ENCODE measurements at regions not wholly inside any gene's neighbourhood (a gene's known extent, or its start where the extent isn't known, plus 50 kb on each side); places are given as distances from the start of the nearest gene placed in this dataset.

DNA sequence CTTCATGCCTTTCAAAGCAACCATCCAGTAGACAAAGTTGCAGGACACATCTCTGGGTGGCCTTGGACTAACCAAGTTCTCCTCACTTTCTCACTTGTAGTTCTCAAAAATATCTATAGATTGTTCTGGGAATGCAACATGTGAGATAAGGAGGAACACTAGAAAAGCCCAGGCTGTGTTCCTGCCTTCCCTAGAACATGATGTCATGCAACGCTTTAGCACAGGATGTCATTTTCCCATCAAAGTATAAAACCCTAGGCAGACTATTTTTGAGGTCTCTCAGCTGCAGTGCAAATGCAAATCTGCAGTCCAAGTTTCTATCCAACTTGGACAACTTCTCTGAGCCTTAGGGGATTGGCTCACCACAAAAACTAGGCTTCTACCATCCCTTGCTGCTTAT is 78.8 kb upstream of the PCDH7 start:
- H3K27me3 ChIP-seq, result no peaks in the 10 kb centered on the region
- H3K4me1 ChIP-seq, result no peaks in the 10 kb centered on the region
- H3K36me3 ChIP-seq, result no peaks in the 10 kb centered on the region
- no peak overlapping the region for H3K27ac ChIP-seq
- no peaks in the 10 kb centered on the region for H3K9me3 ChIP-seq
- no peak for TF ChIP-seq POLR2A (IDR thresholded peaks at IDR 0.05)
- TF ChIP-seq POLR2AphosphoS5 (IDR thresholded peaks at IDR 0.05), result no peak
- TF ChIP-seq EP300 (IDR thresholded peaks at IDR 0.05), result no peak
- TF ChIP-seq, protein P1, sequence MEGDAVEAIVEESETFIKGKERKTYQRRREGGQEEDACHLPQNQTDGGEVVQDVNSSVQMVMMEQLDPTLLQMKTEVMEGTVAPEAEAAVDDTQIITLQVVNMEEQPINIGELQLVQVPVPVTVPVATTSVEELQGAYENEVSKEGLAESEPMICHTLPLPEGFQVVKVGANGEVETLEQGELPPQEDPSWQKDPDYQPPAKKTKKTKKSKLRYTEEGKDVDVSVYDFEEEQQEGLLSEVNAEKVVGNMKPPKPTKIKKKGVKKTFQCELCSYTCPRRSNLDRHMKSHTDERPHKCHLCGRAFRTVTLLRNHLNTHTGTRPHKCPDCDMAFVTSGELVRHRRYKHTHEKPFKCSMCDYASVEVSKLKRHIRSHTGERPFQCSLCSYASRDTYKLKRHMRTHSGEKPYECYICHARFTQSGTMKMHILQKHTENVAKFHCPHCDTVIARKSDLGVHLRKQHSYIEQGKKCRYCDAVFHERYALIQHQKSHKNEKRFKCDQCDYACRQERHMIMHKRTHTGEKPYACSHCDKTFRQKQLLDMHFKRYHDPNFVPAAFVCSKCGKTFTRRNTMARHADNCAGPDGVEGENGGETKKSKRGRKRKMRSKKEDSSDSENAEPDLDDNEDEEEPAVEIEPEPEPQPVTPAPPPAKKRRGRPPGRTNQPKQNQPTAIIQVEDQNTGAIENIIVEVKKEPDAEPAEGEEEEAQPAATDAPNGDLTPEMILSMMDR (IDR thresholded peaks at IDR 0.05), result no peak
- DNase-seq (ENCODE audit: low spot score in 2 of 2), result no peak
- no peak overlapping the region for H3K4me3 ChIP-seq
- WGBS, result 27% methylated on average over 1 of the region's 1 CpG

DNA sequence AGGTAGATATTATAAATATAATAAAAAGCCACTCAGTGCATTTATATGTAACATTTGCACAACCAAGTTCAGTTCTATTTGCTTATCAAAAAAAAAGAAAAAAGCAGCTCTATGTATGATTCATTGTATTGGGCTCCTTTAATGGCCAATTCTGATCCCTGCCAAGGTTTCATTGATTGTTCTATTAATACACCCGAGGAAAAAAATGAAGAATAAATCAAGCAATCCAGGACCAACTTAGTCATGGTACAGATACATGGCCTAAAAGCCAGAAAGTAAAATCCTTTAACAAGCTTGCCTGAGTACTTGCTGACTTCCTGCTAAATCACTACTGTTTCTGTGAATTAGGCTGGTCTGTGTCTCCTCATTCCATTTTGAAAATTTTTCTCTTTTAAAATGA is 77.6 kb upstream of the PCDH7 start:
- no peak for DNase-seq (ENCODE audit: low spot score in 2 of 2)
- Histone ChIP-seq H3K4me1 (no peaks in the 10 kb centered on the region), H3K27ac (no peak overlapping the region), H3K9me3 (no peaks in the 10 kb centered on the region), H3K36me3 (no peaks in the 10 kb centered on the region), H3K27me3 (no peaks in the 10 kb centered on the region), H3K4me3 (no peak overlapping the region)
- TF ChIP-seq, protein P1 (IDR thresholded peaks at IDR 0.05), result no peak
- TF ChIP-seq EP300 (IDR thresholded peaks at IDR 0.05) (no peak), POLR2A (IDR thresholded peaks at IDR 0.05) (no peak), POLR2AphosphoS5 (IDR thresholded peaks at IDR 0.05) (no peak)
- WGBS, result 7% methylated on average over 1 of the region's 1 CpG

DNA sequence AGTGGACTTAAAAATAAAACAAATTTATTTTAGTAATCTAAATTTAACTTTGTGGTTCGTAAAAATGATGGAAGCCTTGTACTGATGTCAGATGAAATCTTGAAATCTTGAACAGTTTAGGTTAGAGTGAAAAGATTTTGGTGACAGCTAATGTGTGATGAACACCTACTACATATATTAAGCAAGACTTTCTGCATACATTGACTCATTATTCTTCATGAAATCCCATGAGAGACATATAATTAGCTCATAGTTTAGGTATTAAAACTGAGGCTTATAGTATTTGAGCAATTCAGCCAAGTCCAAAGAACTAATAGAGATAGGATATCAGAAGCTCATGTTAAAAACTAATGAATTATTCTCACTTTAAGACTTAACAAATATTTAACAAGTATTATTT is 66.9 kb upstream of the PCDH7 start:
- H3K36me3 ChIP-seq, result no peaks in the 10 kb centered on the region
- 53% methylated on average over 1 of the region's 1 CpG for WGBS
- no peaks in the 10 kb centered on the region for H3K9me3 ChIP-seq
- H3K4me3 ChIP-seq, result no peak overlapping the region
- TF ChIP-seq POLR2AphosphoS5 (IDR thresholded peaks at IDR 0.05) (no peak), POLR2A (IDR thresholded peaks at IDR 0.05) (no peak), EP300 (IDR thresholded peaks at IDR 0.05) (no peak)
- TF ChIP-seq, protein P1 (IDR thresholded peaks at IDR 0.05), result no peak
- H3K27ac ChIP-seq, result no peak overlapping the region
- DNase-seq (ENCODE audit: low spot score in 2 of 2), result no peak
- no peaks in the 10 kb centered on the region for H3K27me3 ChIP-seq
- no peaks in the 10 kb centered on the region for H3K4me1 ChIP-seq

DNA sequence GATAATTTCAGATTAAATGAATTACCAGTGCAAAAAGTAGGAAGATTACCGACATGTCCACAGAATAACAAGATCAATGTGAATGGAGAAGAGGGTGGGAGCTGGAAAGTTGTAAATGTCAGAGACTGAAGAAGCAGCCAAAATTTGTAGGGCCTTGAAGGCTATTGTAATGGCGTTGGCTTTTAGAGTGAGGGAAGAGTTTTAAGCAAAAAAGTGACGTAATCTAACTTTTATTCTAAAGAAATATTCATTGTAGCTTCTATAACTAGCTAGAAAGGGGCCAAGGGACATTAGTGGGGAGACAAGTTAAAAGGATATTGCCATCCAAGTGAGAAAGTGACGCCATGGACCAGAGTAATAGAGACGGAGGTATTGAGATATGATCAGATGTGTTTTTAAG is 63.3 kb upstream of the PCDH7 start:
- no peaks in the 10 kb centered on the region for H3K4me1 ChIP-seq
- TF ChIP-seq POLR2A (IDR thresholded peaks at IDR 0.05) (no peak), EP300 (IDR thresholded peaks at IDR 0.05) (no peak), POLR2AphosphoS5 (IDR thresholded peaks at IDR 0.05) (no peak)
- TF ChIP-seq, protein P1 (IDR thresholded peaks at IDR 0.05), result no peak
- WGBS, result 91% methylated on average over 5 of the region's 5 CpGs
- H3K9me3 ChIP-seq, result no peaks in the 10 kb centered on the region
- H3K4me3 ChIP-seq, result no peak overlapping the region
- H3K27me3 ChIP-seq, result no peaks in the 10 kb centered on the region
- no peak for DNase-seq (ENCODE audit: low spot score in 2 of 2)
- no peak overlapping the region for H3K27ac ChIP-seq
- no peaks in the 10 kb centered on the region for H3K36me3 ChIP-seq

DNA sequence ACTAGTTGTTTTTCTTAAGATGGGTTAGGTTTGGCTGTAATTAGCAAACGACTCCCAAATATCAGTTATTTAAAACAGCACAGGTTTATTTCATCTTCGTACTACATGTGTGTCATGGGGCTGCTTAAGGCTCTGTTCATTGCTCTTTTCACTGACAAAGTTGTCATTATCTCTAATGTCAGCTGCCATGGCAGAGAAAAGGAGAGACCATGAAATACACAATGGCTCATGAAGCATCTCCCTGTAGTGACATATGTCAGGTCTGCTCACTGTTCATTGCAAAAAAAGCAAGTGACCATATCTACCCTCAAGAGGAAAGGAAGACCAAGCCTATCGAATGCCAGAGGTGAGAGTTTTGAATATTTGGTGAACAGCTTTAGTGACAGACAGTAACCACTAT is 52.2 kb upstream of the PCDH7 start:
- no peak overlapping the region for H3K27ac ChIP-seq
- DNase-seq (ENCODE audit: low spot score in 2 of 2), result no peak
- 88% methylated on average over 3 of the region's 3 CpGs for WGBS
- no peaks in the 10 kb centered on the region for H3K9me3 ChIP-seq
- no peaks in the 10 kb centered on the region for H3K36me3 ChIP-seq
- TF ChIP-seq POLR2AphosphoS5 (IDR thresholded peaks at IDR 0.05) (no peak), POLR2A (IDR thresholded peaks at IDR 0.05) (no peak), EP300 (IDR thresholded peaks at IDR 0.05) (no peak)
- TF ChIP-seq, protein P1 (IDR thresholded peaks at IDR 0.05), result no peak
- no peaks in the 10 kb centered on the region for H3K4me1 ChIP-seq
- H3K4me3 ChIP-seq, result no peak overlapping the region
- no peaks in the 10 kb centered on the region for H3K27me3 ChIP-seq

Data from suprapubic skin (tissue), 4 donors.